ENCODE measurements at regions not wholly inside any gene's neighbourhood (a gene's known extent, or its start where the extent isn't known, plus 50 kb on each side); places are given as distances from the start of the nearest gene placed in this dataset.

- H3K4me3 ChIP-seq, result no peak overlapping the region
- peaks cover 0 to 2% (median 0%) of the 10 kb centered on the region in 8 donors for H3K9me3 ChIP-seq
- H3K4me1 ChIP-seq, result no peaks in the 10 kb centered on the region
- H3K27ac ChIP-seq, result no peak overlapping the region
- peaks cover 0 to 21% (median 0%) of the 10 kb centered on the region in 7 donors for H3K27me3 ChIP-seq (replicated peaks in 1 of 7)
- no peaks in the 10 kb centered on the region for H3K36me3 ChIP-seq
- TF ChIP-seq CTCF (IDR thresholded peaks at IDR 0.05 in 8 of 11, conservative IDR thresholded peaks at IDR 0.05 in 3 of 11) (no peak), POLR2A (IDR thresholded peaks at IDR 0.05) (no peak), POLR2AphosphoS5 (IDR thresholded peaks at IDR 0.05) (no peak)
- intact Hi-C loops (cut with DNase I; ENCODE audit: low total_unique reads), result no loop called here
- peak; percentile 23 for DNase-seq
- WGBS, 5 donors, result 82 to 93% (median 88%) methylated on average over 10 of the region's 10 CpGs
Observed at GRCh38 chr20:57892471-57892870, 182.7 kb upstream of the PMEPA1 start.

- 65 to 73% (median 68%) methylated on average over 4 to 5 of the region's 5 CpGs for WGBS, 5 donors
- peak; percentile 15 for DNase-seq
- peaks cover 0 to 6% (median 0%) of the 10 kb centered on the region in 8 donors for H3K9me3 ChIP-seq
Observed at GRCh38 chr20:57891014-57891413, 181.2 kb upstream of the PMEPA1 start.

GRCh38 chr20:57890202-57890800, 180.5 kb upstream of the PMEPA1 start:
- Histone ChIP-seq H3K27me3 (replicated peaks in 1 of 7) (peaks cover 0 to 21% (median 0%) of the 10 kb centered on the region in 7 donors), H3K9me3 (peaks cover 0 to 6% (median 0%) of the 10 kb centered on the region in 8 donors), H3K4me3 (no peak overlapping the region), H3K36me3 (no peaks in the 10 kb centered on the region), H3K4me1 (no peaks in the 10 kb centered on the region), H3K27ac (no peak overlapping the region)
- 76 to 88% (median 83%) methylated on average over 12 of the region's 12 CpGs for WGBS, 5 donors
- TF ChIP-seq CTCF (IDR thresholded peaks at IDR 0.05 in 8 of 11, conservative IDR thresholded peaks at IDR 0.05 in 3 of 11), result no peak
- TF ChIP-seq POLR2A (IDR thresholded peaks at IDR 0.05), result no peak
- TF ChIP-seq POLR2AphosphoS5 (IDR thresholded peaks at IDR 0.05), result no peak
- DNase-seq, result peak; percentile 24
- intact Hi-C loops (cut with DNase I; ENCODE audit: low total_unique reads), result no loop called here

More at GRCh38 chr20:57891014-57891413, 181.2 kb upstream of the PMEPA1 start:
- Histone ChIP-seq H3K4me1 (no peaks in the 10 kb centered on the region), H3K27me3 (replicated peaks in 1 of 7) (peaks cover 0 to 21% (median 0%) of the 10 kb centered on the region in 7 donors), H3K4me3 (no peak overlapping the region), H3K27ac (no peak overlapping the region), H3K36me3 (no peaks in the 10 kb centered on the region)
- TF ChIP-seq CTCF (IDR thresholded peaks at IDR 0.05 in 8 of 11, conservative IDR thresholded peaks at IDR 0.05 in 3 of 11), result no peak
- no peak for TF ChIP-seq POLR2A (IDR thresholded peaks at IDR 0.05)
- no peak for TF ChIP-seq POLR2AphosphoS5 (IDR thresholded peaks at IDR 0.05)
- intact Hi-C loops (cut with DNase I; ENCODE audit: low total_unique reads), result no loop called here

GRCh38 chr20:57888591-57888990, 178.8 kb upstream of the PMEPA1 start:
- whole genome bisulfite sequencing, 5 donors, result 49 to 83% (median 60%) methylated on average over 5 of the region's 5 CpGs
- no peak for DNase-seq
- intact Hi-C loops (cut with DNase I; ENCODE audit: low total_unique reads), result no loop called here
- Histone ChIP-seq H3K4me3 (no peak overlapping the region), H3K9me3 (peaks cover 0 to 6% (median 0%) of the 10 kb centered on the region in 8 donors), H3K27me3 (replicated peaks in 1 of 7) (peaks cover 0 to 20% (median 0%) of the 10 kb centered on the region in 7 donors), H3K36me3 (no peaks in the 10 kb centered on the region), H3K4me1 (no peaks in the 10 kb centered on the region), H3K27ac (no peak overlapping the region)
- no peak for TF ChIP-seq POLR2A (IDR thresholded peaks at IDR 0.05)
- no peak for TF ChIP-seq POLR2AphosphoS5 (IDR thresholded peaks at IDR 0.05)
- TF ChIP-seq CTCF (IDR thresholded peaks at IDR 0.05 in 8 of 11, conservative IDR thresholded peaks at IDR 0.05 in 3 of 11), result no peak
